Activated T-helper 9 cell treated with anti-CD3 and anti-CD28 coated beads, Interleukin-2, amount 50 U/mL, for 16 hours (primary cell): ENCODE measurements at regions not wholly inside any gene's neighbourhood (a gene's known extent, or its start where the extent isn't known, plus 50 kb on each side); places are given as distances from the start of the nearest gene placed in this dataset.

Experiments
- DNase-seq: peaks from one replicate; pipeline ENCODE4 v3.0.0-alpha.2; 2020; ENCODE audit warnings: low read depth

GRCh38 chr5:2293906-2294305, 411.2 kb upstream of the IRX4 start:
- DNase-seq = no peak

GRCh38 chr5:2291146-2291840, 408.6 kb upstream of the IRX4 start:
- DNase-seq = no peak

- no peak for DNase-seq
Measured at GRCh38 chr5:2289380-2289779, 406.7 kb upstream of the IRX4 start.

- no peak for DNase-seq
Measured at GRCh38 chr5:2288968-2289367, 406.2 kb upstream of the IRX4 start.

GRCh38 chr5:2288466-2288865, 405.7 kb upstream of the IRX4 start:
- DNase-seq = no peak

- no peak for DNase-seq
Measured at GRCh38 chr5:2286250-2286649, 403.5 kb upstream of the IRX4 start.

- no peak for DNase-seq
Measured at GRCh38 chr5:2284678-2285077, 402.0 kb upstream of the IRX4 start.

GRCh38 chr5:2283481-2284045, 400.8 kb upstream of the IRX4 start:
- no peak for DNase-seq

- no peak for DNase-seq
Measured at GRCh38 chr5:2282893-2283292, 400.2 kb upstream of the IRX4 start.

GRCh38 chr5:2282034-2282690, 399.4 kb upstream of the IRX4 start:
- DNase-seq = no peak

GRCh38 chr5:2281446-2281845, 398.7 kb upstream of the IRX4 start:
- no peak for DNase-seq

- no peak for DNase-seq
Measured at GRCh38 chr5:2280318-2280717, 397.6 kb upstream of the IRX4 start.

- no peak for DNase-seq
Measured at GRCh38 chr5:2278825-2279456, 396.2 kb upstream of the IRX4 start.

GRCh38 chr5:2277886-2278285, 395.2 kb upstream of the IRX4 start:
- no peak for DNase-seq

GRCh38 chr5:2276101-2276500, 393.4 kb upstream of the IRX4 start:
- no peak for DNase-seq

- DNase-seq = no peak
Measured at GRCh38 chr5:2272755-2273154, 390.0 kb upstream of the IRX4 start.

GRCh38 chr5:2272039-2272438, 389.3 kb upstream of the IRX4 start:
- DNase-seq = no peak

- DNase-seq = no peak
Measured at GRCh38 chr5:2271316-2271715, 388.6 kb upstream of the IRX4 start.

- no peak for DNase-seq
Measured at GRCh38 chr5:2270467-2270866, 387.7 kb upstream of the IRX4 start.

- DNase-seq = no peak
Measured at GRCh38 chr5:2269656-2270055, 386.9 kb upstream of the IRX4 start.

GRCh38 chr5:2267991-2268390, 385.3 kb upstream of the IRX4 start:
- no peak for DNase-seq

GRCh38 chr5:2266641-2267240, 384.0 kb upstream of the IRX4 start:
- no peak for DNase-seq

GRCh38 chr5:2265341-2265740, 382.6 kb upstream of the IRX4 start:
- DNase-seq = no peak
